Activated T-helper 2 cell treated with anti-CD3 and anti-CD28 coated beads, Interferon-gamma antibody, Interleukin-2, Interleukin-4, amounts not matched to agents 10 μg/mL and 5 μg/mL and 100 μg/mL, durations not matched to agents 14 hours and 24 hours and 36 hours (primary cell): ENCODE measurements at regions not wholly inside any gene's neighbourhood (a gene's known extent, or its start where the extent isn't known, plus 50 kb on each side); places are given as distances from the start of the nearest gene placed in this dataset.

Experiments used
- DNase-seq: peaks from one replicate; pipeline ENCODE4 v3.0.0; 2021; ENCODE audit warnings: low spot score
- H3K27ac Mint-ChIP-seq: one replicate; pipeline ENCODE4 v1.8.0; 2021; ENCODE audit warnings: mixed read lengths
- H3K27me3 Mint-ChIP-seq: one replicate; pipeline ENCODE4 v1.8.0; 2021; ENCODE audit warnings: low read depth, mixed read lengths
- H3K36me3 Mint-ChIP-seq: one replicate; pipeline ENCODE4 v1.8.0; 2021; ENCODE audit warnings: low read depth, mixed read lengths
- H3K4me1 Mint-ChIP-seq: one replicate; pipeline ENCODE4 v1.8.0; 2021; ENCODE audit warnings: low read depth, mixed read lengths
- H3K4me3 Mint-ChIP-seq: one replicate; pipeline ENCODE4 v1.8.0; 2021; ENCODE audit warnings: low read depth, mild to moderate bottlenecking, moderate library complexity, mixed read lengths
- H3K9me3 Mint-ChIP-seq: one replicate; pipeline ENCODE4 v1.8.0; 2021; ENCODE audit warnings: mixed read lengths
- intact Hi-C: fragments of 100-400 bp; cut with micrococcal nuclease; formaldehyde crosslinking; loops from one replicate; pipeline ENCODE4 v1.15.1; 2023

- H3K36me3 Mint-ChIP-seq = no peaks in the 10 kb centered on the region
- H3K9me3 Mint-ChIP-seq = no peaks in the 10 kb centered on the region
- no peak overlapping the region for H3K27ac Mint-ChIP-seq
- H3K4me1 Mint-ChIP-seq = peaks cover 2% of the 10 kb centered on the region
- no peak overlapping the region for H3K4me3 Mint-ChIP-seq
- intact Hi-C loops = no loop called here
- H3K27me3 Mint-ChIP-seq = no peaks in the 10 kb centered on the region
- DNase-seq = no peak
Measured at GRCh38 chr2:43083710-43084698, 142.4 kb downstream of the ZFP36L2 start.

- H3K36me3 Mint-ChIP-seq = no peaks in the 10 kb centered on the region
- no peak overlapping the region for H3K27ac Mint-ChIP-seq
- H3K4me1 Mint-ChIP-seq = peaks cover 2% of the 10 kb centered on the region
- no peak for DNase-seq
- intact Hi-C loops = no loop called here
- no peaks in the 10 kb centered on the region for H3K9me3 Mint-ChIP-seq
- H3K27me3 Mint-ChIP-seq = no peaks in the 10 kb centered on the region
- H3K4me3 Mint-ChIP-seq = no peak overlapping the region
Measured at GRCh38 chr2:43082903-43083677, 143.3 kb downstream of the ZFP36L2 start.

GRCh38 chr2:43082111-43082894 lies 144.1 kb downstream of the ZFP36L2 start:
- H3K27ac Mint-ChIP-seq = no peak overlapping the region
- H3K4me1 Mint-ChIP-seq = peaks cover 2% of the 10 kb centered on the region

GRCh38 chr2:43081131-43081765 lies 145.2 kb downstream of the ZFP36L2 start:
- H3K9me3 Mint-ChIP-seq = no peaks in the 10 kb centered on the region
- peaks cover 2% of the 10 kb centered on the region for H3K4me1 Mint-ChIP-seq
- no peak overlapping the region for H3K27ac Mint-ChIP-seq
- H3K27me3 Mint-ChIP-seq = no peaks in the 10 kb centered on the region
- H3K4me3 Mint-ChIP-seq = no peak overlapping the region
- no peaks in the 10 kb centered on the region for H3K36me3 Mint-ChIP-seq
- intact Hi-C loops = no loop called here
- no peak for DNase-seq

More at GRCh38 chr2:43082111-43082894, 144.1 kb downstream of the ZFP36L2 start:
- intact Hi-C loops = no loop called here
- no peaks in the 10 kb centered on the region for H3K27me3 Mint-ChIP-seq
- no peaks in the 10 kb centered on the region for H3K36me3 Mint-ChIP-seq
- no peak overlapping the region for H3K4me3 Mint-ChIP-seq
- no peak for DNase-seq
- no peaks in the 10 kb centered on the region for H3K9me3 Mint-ChIP-seq

- Mint-ChIP-seq H3K4me3 (no peak overlapping the region), H3K9me3 (no peaks in the 10 kb centered on the region), H3K27me3 (no peaks in the 10 kb centered on the region), H3K27ac (no peak overlapping the region), H3K4me1 (peaks cover 2% of the 10 kb centered on the region), H3K36me3 (no peaks in the 10 kb centered on the region)
- DNase-seq = no peak
- intact Hi-C loops = no loop called here
Measured at GRCh38 chr2:43080571-43081021, 145.8 kb downstream of the ZFP36L2 start.

GRCh38 chr2:43078781-43079755 lies 147.3 kb downstream of the ZFP36L2 start:
- H3K36me3 Mint-ChIP-seq = no peaks in the 10 kb centered on the region
- no peaks in the 10 kb centered on the region for H3K27me3 Mint-ChIP-seq
- DNase-seq = no peak
- no peak overlapping the region for H3K4me3 Mint-ChIP-seq
- peaks cover 2% of the 10 kb centered on the region for H3K4me1 Mint-ChIP-seq
- H3K9me3 Mint-ChIP-seq = no peaks in the 10 kb centered on the region
- no peak overlapping the region for H3K27ac Mint-ChIP-seq
- intact Hi-C loops = no loop called here

- Mint-ChIP-seq H3K27me3 (no peaks in the 10 kb centered on the region), H3K9me3 (no peaks in the 10 kb centered on the region), H3K4me1 (peaks cover 2% of the 10 kb centered on the region), H3K4me3 (no peak overlapping the region), H3K36me3 (no peaks in the 10 kb centered on the region), H3K27ac (no peak overlapping the region)
- intact Hi-C loops = no loop called here
- no peak for DNase-seq
Measured at GRCh38 chr2:43078301-43078700, 148.1 kb downstream of the ZFP36L2 start.

GRCh38 chr2:43077876-43078275 lies 148.5 kb downstream of the ZFP36L2 start:
- intact Hi-C loops = no loop called here
- no peaks in the 10 kb centered on the region for H3K36me3 Mint-ChIP-seq
- H3K27ac Mint-ChIP-seq = no peak overlapping the region
- peaks cover 2% of the 10 kb centered on the region for H3K4me1 Mint-ChIP-seq
- no peaks in the 10 kb centered on the region for H3K9me3 Mint-ChIP-seq
- no peak for DNase-seq
- H3K27me3 Mint-ChIP-seq = no peaks in the 10 kb centered on the region
- H3K4me3 Mint-ChIP-seq = no peak overlapping the region

- peaks cover 2% of the 10 kb centered on the region for H3K4me1 Mint-ChIP-seq
- intact Hi-C loops = no loop called here
- H3K27me3 Mint-ChIP-seq = no peaks in the 10 kb centered on the region
- H3K36me3 Mint-ChIP-seq = no peaks in the 10 kb centered on the region
- no peak for DNase-seq
- no peak overlapping the region for H3K27ac Mint-ChIP-seq
- no peak overlapping the region for H3K4me3 Mint-ChIP-seq
- no peaks in the 10 kb centered on the region for H3K9me3 Mint-ChIP-seq
Measured at GRCh38 chr2:43076676-43077075, 149.7 kb downstream of the ZFP36L2 start.

GRCh38 chr2:43075811-43076585 lies 150.4 kb downstream of the ZFP36L2 start:
- Mint-ChIP-seq H3K4me3 (no peak overlapping the region), H3K36me3 (no peaks in the 10 kb centered on the region), H3K9me3 (no peaks in the 10 kb centered on the region), H3K4me1 (peaks cover 2% of the 10 kb centered on the region), H3K27me3 (no peaks in the 10 kb centered on the region), H3K27ac (no peak overlapping the region)
- no peak for DNase-seq
- intact Hi-C loops = no loop called here

GRCh38 chr2:43075054-43075593 lies 151.3 kb downstream of the ZFP36L2 start:
- H3K4me3 Mint-ChIP-seq = no peak overlapping the region
- intact Hi-C loops = no loop called here
- no peaks in the 10 kb centered on the region for H3K27me3 Mint-ChIP-seq
- no peak overlapping the region for H3K27ac Mint-ChIP-seq
- DNase-seq = no peak
- no peaks in the 10 kb centered on the region for H3K9me3 Mint-ChIP-seq
- H3K36me3 Mint-ChIP-seq = no peaks in the 10 kb centered on the region
- peaks cover under 1% of the 10 kb centered on the region for H3K4me1 Mint-ChIP-seq
